ENCODE measurements at regions not wholly inside any gene's neighbourhood (a gene's known extent, or its start where the extent isn't known, plus 50 kb on each side); places are given as distances from the start of the nearest gene placed in this dataset.

- no peak for DNase-seq (ENCODE audit: low read depth, low spot score)
These were observed 1665.9 kb upstream of the PCDH20 start for GRCh38 chr13:63081400-63082014.

GRCh38 chr13:63075126-63075525, 1659.5 kb upstream of the PCDH20 start:
- no peak overlapping the region for H3K4me3 ChIP-seq (ENCODE audit: low read length)
- DNase-seq (ENCODE audit: low read depth, low spot score) = no peak

More at GRCh38 chr13:63081400-63082014, 1665.9 kb upstream of the PCDH20 start:
- H3K4me3 ChIP-seq (ENCODE audit: low read length) = no peak overlapping the region

- no peak overlapping the region for H3K4me3 ChIP-seq (ENCODE audit: low read length)
- DNase-seq (ENCODE audit: low read depth, low spot score) = no peak
These were observed 1634.6 kb upstream of the PCDH20 start for GRCh38 chr13:63050287-63050686.

- no peak overlapping the region for H3K4me3 ChIP-seq (ENCODE audit: low read length)
- DNase-seq (ENCODE audit: low read depth, low spot score) = no peak
These were observed 1633.0 kb upstream of the PCDH20 start for GRCh38 chr13:63048653-63049052.

- DNase-seq (ENCODE audit: low read depth, low spot score) = no peak
- no peak overlapping the region for H3K4me3 ChIP-seq (ENCODE audit: low read length)
These were observed 1629.1 kb upstream of the PCDH20 start for GRCh38 chr13:63044589-63045313.

- no peak for DNase-seq (ENCODE audit: low read depth, low spot score)
- H3K4me3 ChIP-seq (ENCODE audit: low read length) = no peak overlapping the region
These were observed 1627.0 kb upstream of the PCDH20 start for GRCh38 chr13:63042686-63043085.

GRCh38 chr13:63041640-63042414, 1626.2 kb upstream of the PCDH20 start:
- DNase-seq (ENCODE audit: low read depth, low spot score) = no peak

GRCh38 chr13:63026285-63026797, 1610.7 kb upstream of the PCDH20 start:
- no peak for DNase-seq (ENCODE audit: low read depth, low spot score)
- no peak overlapping the region for H3K4me3 ChIP-seq (ENCODE audit: low read length)

More at GRCh38 chr13:63041640-63042414, 1626.2 kb upstream of the PCDH20 start:
- no peak overlapping the region for H3K4me3 ChIP-seq (ENCODE audit: low read length)

GRCh38 chr13:63025741-63026140, 1610.1 kb upstream of the PCDH20 start:
- H3K4me3 ChIP-seq (ENCODE audit: low read length) = no peak overlapping the region
- no peak for DNase-seq (ENCODE audit: low read depth, low spot score)

GRCh38 chr13:63024458-63024857, 1608.8 kb upstream of the PCDH20 start:
- no peak overlapping the region for H3K4me3 ChIP-seq (ENCODE audit: low read length)
- DNase-seq (ENCODE audit: low read depth, low spot score) = no peak

GRCh38 chr13:63011996-63012395, 1596.3 kb upstream of the PCDH20 start:
- H3K4me3 ChIP-seq (ENCODE audit: low read length) = no peak overlapping the region

GRCh38 chr13:63010072-63010658, 1594.5 kb upstream of the PCDH20 start:
- no peak overlapping the region for H3K4me3 ChIP-seq (ENCODE audit: low read length)
- DNase-seq (ENCODE audit: low read depth, low spot score) = no peak

More at GRCh38 chr13:63011996-63012395, 1596.3 kb upstream of the PCDH20 start:
- no peak for DNase-seq (ENCODE audit: low read depth, low spot score)

GRCh38 chr13:63005625-63006024, 1590.0 kb upstream of the PCDH20 start:
- no peak for DNase-seq (ENCODE audit: low read depth, low spot score)
- no peak overlapping the region for H3K4me3 ChIP-seq (ENCODE audit: low read length)

GRCh38 chr13:62997696-62998095, 1582.0 kb upstream of the PCDH20 start:
- peak overlapping the region; percentile 34 for H3K4me3 ChIP-seq (ENCODE audit: low read length)
- DNase-seq (ENCODE audit: low read depth, low spot score) = peak; percentile 75

GRCh38 chr13:62997038-62997599, 1581.5 kb upstream of the PCDH20 start:
- DNase-seq (ENCODE audit: low read depth, low spot score) = peak; percentile 97
- peak overlapping the region; percentile 34 for H3K4me3 ChIP-seq (ENCODE audit: low read length)

- DNase-seq (ENCODE audit: low read depth, low spot score) = no peak
- H3K4me3 ChIP-seq (ENCODE audit: low read length) = no peak overlapping the region
These were observed 1558.2 kb upstream of the PCDH20 start for GRCh38 chr13:62973804-62974203.

GRCh38 chr13:62964522-62964921, 1548.9 kb upstream of the PCDH20 start:
- no peak overlapping the region for H3K4me3 ChIP-seq (ENCODE audit: low read length)
- DNase-seq (ENCODE audit: low read depth, low spot score) = peak; percentile 16

GRCh38 chr13:62960723-62961122, 1545.1 kb upstream of the PCDH20 start:
- DNase-seq (ENCODE audit: low read depth, low spot score) = no peak
- no peak overlapping the region for H3K4me3 ChIP-seq (ENCODE audit: low read length)

GRCh38 chr13:62933809-62934208, 1518.2 kb upstream of the PCDH20 start:
- no peak for DNase-seq (ENCODE audit: low read depth, low spot score)
- H3K4me3 ChIP-seq (ENCODE audit: low read length) = no peak overlapping the region

Measured in Jurkat, Clone E6-1 (cell line).